Lower lobe of right lung (tissue), 2 donors: ENCODE measurements at regions not wholly inside any gene's neighbourhood (a gene's known extent, or its start where the extent isn't known, plus 50 kb on each side); places are given as distances from the start of the nearest gene placed in this dataset.

Source experiments
- ATAC-seq, 2 donors: fragments of 200-7000 bp; cut with Tn5 transposase; one replicate each; pipeline ENCODE4 v1.9.1; 2020 to 2022; ENCODE audit warnings: mild to moderate bottlenecking in 2 of 2, moderate library complexity in 2 of 2
- DNase-seq: peaks from one replicate; pipeline ENCODE4 v3.0.0-alpha.2; 2020
- H3K27ac ChIP-seq: fragments of 200-600 bp; one replicate; pipeline ENCODE4 v1.8.0; 2022
- H3K27me3 ChIP-seq: fragments of 200-600 bp; one replicate; pipeline ENCODE4 v1.8.0; 2022; ENCODE audit warnings: low read depth
- H3K36me3 ChIP-seq: fragments of 200-600 bp; one replicate; pipeline ENCODE4 v1.8.0; 2022; ENCODE audit warnings: mild to moderate bottlenecking
- H3K4me1 ChIP-seq: fragments of 200-600 bp; one replicate; pipeline ENCODE4 v1.8.0; 2022
- H3K4me3 ChIP-seq: fragments of 200-600 bp; one replicate; pipeline ENCODE4 v1.8.0; 2022; ENCODE audit warnings: mild to moderate bottlenecking
- H3K9me3 ChIP-seq: fragments of 200-600 bp; one replicate; pipeline ENCODE4 v1.8.0; 2022
- intact Hi-C: fragments of 100-400 bp; cut with DNase I; formaldehyde crosslinking; loops from one replicate; pipeline ENCODE4 v1.11.0; 2022
- TF ChIP-seq, protein P1 (sequence below): fragments of 200-600 bp; IDR thresholded peaks from one replicate; pipeline ENCODE4 v1.8.0; 2022; ENCODE audit warnings: antibody characterized with exemption, mild to moderate bottlenecking
- donor health status: DM: no; HTN: yes; CAD: no; lungs with severe emphysema.

DNA sequence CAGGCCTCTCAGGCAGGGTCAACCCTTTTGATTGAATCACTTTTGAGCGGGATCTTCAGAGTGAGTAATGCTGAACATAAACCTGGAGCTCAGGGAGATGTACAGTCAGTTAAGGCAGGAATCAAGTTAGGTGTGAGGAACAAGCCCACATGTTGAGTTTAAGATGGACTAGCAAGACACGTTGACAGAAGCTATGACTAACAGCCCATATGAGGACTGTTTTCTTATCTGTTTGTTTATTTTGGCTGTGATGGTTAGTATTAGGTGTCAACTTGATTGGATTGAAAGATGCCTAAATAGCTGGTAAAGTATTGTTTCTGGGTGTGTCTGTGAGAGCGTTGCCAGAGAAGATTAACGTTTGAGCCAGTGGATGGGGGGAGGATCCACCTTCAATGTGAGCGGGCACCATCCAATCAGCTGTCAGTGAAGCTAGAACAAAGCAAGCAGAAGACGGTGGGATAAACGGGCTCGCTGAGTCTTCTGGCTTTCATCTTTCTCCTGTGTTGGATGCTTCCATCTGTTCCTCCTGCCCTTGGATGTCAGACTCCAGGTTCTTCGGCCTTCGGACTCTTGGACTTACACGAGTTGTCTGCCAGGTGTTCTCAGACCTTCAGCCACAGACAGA is 232.3 kb upstream of the STAC start:
- no peaks in the 10 kb centered on the region for H3K27me3 ChIP-seq
- no peak overlapping the region for H3K4me3 ChIP-seq
- DNase-seq: no peak
- intact Hi-C loops: no loop called here
- H3K27ac ChIP-seq: no peak overlapping the region
- H3K36me3 ChIP-seq: no peaks in the 10 kb centered on the region
- ATAC-seq: no peak
- TF ChIP-seq, protein P1, sequence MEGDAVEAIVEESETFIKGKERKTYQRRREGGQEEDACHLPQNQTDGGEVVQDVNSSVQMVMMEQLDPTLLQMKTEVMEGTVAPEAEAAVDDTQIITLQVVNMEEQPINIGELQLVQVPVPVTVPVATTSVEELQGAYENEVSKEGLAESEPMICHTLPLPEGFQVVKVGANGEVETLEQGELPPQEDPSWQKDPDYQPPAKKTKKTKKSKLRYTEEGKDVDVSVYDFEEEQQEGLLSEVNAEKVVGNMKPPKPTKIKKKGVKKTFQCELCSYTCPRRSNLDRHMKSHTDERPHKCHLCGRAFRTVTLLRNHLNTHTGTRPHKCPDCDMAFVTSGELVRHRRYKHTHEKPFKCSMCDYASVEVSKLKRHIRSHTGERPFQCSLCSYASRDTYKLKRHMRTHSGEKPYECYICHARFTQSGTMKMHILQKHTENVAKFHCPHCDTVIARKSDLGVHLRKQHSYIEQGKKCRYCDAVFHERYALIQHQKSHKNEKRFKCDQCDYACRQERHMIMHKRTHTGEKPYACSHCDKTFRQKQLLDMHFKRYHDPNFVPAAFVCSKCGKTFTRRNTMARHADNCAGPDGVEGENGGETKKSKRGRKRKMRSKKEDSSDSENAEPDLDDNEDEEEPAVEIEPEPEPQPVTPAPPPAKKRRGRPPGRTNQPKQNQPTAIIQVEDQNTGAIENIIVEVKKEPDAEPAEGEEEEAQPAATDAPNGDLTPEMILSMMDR: no peak
- H3K9me3 ChIP-seq: no peaks in the 10 kb centered on the region
- no peaks in the 10 kb centered on the region for H3K4me1 ChIP-seq

DNA sequence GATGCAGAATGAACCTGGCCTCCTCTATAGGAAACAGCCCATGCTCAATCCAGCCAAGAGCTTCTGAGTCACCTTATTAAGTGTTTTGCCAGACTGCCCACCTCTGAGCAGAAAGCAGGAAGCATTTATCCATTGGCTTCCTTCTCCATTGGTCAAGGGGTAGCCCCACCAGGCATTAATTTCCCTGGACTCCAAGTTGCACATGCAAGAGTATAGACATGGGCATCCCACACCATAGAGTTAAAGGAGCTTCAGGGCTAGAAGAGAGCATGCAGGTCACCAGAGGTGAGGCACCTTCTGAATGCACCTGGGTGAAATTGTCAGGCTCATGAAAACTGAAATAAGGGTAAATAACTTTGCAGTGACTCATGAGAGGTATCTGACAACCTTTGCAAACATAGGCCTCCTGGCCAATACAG is 230.8 kb upstream of the STAC start:
- DNase-seq: no peak
- no peak overlapping the region for H3K27ac ChIP-seq
- ATAC-seq: no peak
- intact Hi-C loops: no loop called here
- H3K4me1 ChIP-seq: no peaks in the 10 kb centered on the region
- H3K4me3 ChIP-seq: no peak overlapping the region
- TF ChIP-seq, protein P1: no peak
- no peaks in the 10 kb centered on the region for H3K9me3 ChIP-seq
- H3K27me3 ChIP-seq: no peaks in the 10 kb centered on the region
- no peaks in the 10 kb centered on the region for H3K36me3 ChIP-seq

DNA sequence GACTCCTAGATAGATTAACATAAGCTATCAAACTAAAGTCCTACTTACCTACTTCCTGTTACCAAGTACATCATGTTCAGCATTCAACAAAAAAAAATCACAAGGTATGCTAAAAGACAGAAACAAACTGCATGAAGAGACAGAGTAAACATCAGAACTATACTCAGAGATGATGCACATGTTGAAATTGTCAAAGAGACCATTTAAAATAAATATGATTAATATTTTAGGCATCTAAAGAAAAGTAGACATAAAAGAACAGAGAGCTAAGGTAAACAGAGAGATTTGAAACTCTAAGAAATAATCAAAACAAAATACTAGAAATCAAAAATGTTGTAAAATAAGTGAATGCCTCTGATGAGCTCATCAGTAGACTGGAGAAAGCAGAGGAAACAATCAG is 224.8 kb upstream of the STAC start:
- no peaks in the 10 kb centered on the region for H3K36me3 ChIP-seq
- TF ChIP-seq, protein P1: no peak
- ATAC-seq: no peak
- H3K9me3 ChIP-seq: no peaks in the 10 kb centered on the region
- no peak for DNase-seq
- no peaks in the 10 kb centered on the region for H3K27me3 ChIP-seq
- H3K4me1 ChIP-seq: no peaks in the 10 kb centered on the region
- H3K27ac ChIP-seq: no peak overlapping the region
- H3K4me3 ChIP-seq: no peak overlapping the region
- intact Hi-C loops: no loop called here

DNA sequence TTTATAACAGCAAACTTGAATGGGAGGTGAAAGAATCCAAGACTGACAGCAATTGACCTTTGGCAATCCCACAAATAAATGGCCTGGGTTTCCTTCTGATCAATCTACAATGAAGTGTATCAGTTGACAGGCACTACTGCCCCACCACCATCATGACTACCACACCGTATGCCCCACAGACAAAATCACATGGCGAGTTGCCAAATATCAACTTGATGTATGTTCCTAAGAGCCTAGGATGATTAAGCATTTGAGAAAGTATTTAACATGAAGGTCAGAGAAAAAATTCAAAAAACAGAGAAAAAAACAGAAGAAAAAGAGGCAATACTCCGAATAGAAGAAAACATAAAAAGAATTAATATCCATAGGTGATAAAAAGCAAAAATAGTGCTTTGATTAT is 215.9 kb upstream of the STAC start:
- intact Hi-C loops: no loop called here
- no peak for ATAC-seq
- no peaks in the 10 kb centered on the region for H3K36me3 ChIP-seq
- no peaks in the 10 kb centered on the region for H3K9me3 ChIP-seq
- no peak overlapping the region for H3K4me3 ChIP-seq
- TF ChIP-seq, protein P1: no peak
- H3K4me1 ChIP-seq: no peaks in the 10 kb centered on the region
- H3K27ac ChIP-seq: no peak overlapping the region
- H3K27me3 ChIP-seq: no peaks in the 10 kb centered on the region
- no peak for DNase-seq

DNA sequence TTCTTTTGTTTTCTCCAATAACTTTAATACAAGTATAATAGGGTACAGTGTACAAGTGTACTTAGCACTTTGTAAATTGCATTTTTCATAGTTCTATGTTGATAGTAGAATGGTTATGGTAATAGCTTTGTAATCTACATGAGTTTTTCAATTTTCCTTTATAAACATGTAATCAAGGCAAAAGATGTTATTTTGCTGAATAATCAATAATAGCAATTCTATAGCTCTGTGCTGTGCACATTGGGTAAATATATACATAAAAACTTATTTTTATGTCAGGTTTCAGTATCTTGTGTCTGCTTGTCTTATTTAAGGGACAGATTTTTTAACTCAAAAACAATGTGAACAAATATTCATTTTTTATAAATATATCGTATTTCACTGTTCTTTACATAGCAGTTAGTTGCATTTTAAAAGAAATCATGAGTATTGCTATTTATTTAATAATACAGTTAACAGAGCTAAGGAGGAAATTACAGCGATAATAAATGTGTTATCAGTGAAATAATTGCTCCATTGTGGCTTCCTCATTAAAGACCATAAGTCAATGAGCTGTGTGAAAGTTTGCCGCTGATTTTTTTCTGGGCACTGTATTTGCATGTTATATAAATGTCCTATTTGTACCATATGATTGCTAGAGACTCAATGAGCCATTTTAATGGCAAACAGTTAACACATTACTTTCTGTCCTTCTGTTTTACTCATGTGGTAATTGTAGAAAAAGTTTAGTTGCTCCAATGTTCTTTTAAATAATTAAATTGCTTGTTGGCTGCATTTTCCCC is 214.6 kb upstream of the STAC start:
- Histone ChIP-seq H3K4me3 (no peak overlapping the region), H3K27ac (no peak overlapping the region), H3K27me3 (no peaks in the 10 kb centered on the region), H3K36me3 (no peaks in the 10 kb centered on the region), H3K9me3 (no peaks in the 10 kb centered on the region), H3K4me1 (no peaks in the 10 kb centered on the region)
- no peak for ATAC-seq
- intact Hi-C loops: no loop called here
- TF ChIP-seq, protein P1: no peak
- no peak for DNase-seq
